GM20000 (cell line): ENCODE measurements at regions not wholly inside any gene's neighbourhood (a gene's known extent, or its start where the extent isn't known, plus 50 kb on each side); places are given as distances from the start of the nearest gene placed in this dataset.

Experiments used
- DNase-seq: peaks from one replicate; pipeline ENCODE4 v3.0.0; 2012; ENCODE audit warnings: low spot score
- CTCF ChIP-seq: IDR thresholded peaks from 2 replicates; pipeline ENCODE4 v1.5.1; 2012; ENCODE audit warnings: mild to moderate bottlenecking, control low read depth; ENCODE audit errors: extremely low read depth, missing control alignments

- TF ChIP-seq CTCF: no peak
- DNase-seq: no peak
Observed at GRCh38 chr10:71035511-71036296, 147.3 kb upstream of the PCBD1 start.

GRCh38 chr10:71036297-71036966 is 148.1 kb upstream of the PCBD1 start:
- DNase-seq: no peak
- TF ChIP-seq CTCF: no peak

- DNase-seq: no peak
- TF ChIP-seq CTCF: no peak
Observed at GRCh38 chr10:71038091-71038633, 149.8 kb upstream of the PCBD1 start.

GRCh38 chr10:71038921-71039320 is 150.6 kb upstream of the PCBD1 start:
- no peak for DNase-seq
- TF ChIP-seq CTCF: no peak

- DNase-seq: no peak
- no peak for TF ChIP-seq CTCF
Observed at GRCh38 chr10:71039551-71039950, 151.2 kb upstream of the PCBD1 start.

GRCh38 chr10:71040343-71040742 is 152.0 kb upstream of the PCBD1 start:
- no peak for DNase-seq
- no peak for TF ChIP-seq CTCF
